ENCODE measurements at regions not wholly inside any gene's neighbourhood (a gene's known extent, or its start where the extent isn't known, plus 50 kb on each side); places are given as distances from the start of the nearest gene placed in this dataset.

DNA sequence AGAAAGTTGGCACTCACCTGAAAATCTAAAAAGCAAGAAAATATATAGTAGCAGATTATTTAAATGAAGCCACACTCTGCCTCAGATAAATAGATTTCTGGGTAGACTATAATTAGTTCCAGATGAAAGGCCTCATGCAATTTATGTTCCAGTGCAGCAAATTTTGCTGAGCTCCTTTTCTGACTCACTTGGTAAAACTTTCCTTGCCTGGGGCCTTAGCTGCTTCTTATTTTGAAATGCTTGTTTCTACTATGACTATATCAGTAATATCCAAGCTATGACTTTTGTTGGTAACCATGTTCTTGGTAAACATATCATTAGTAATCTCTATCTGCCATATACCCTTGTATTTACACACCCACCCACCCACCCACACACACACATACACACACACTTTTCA lies 961.8 kb downstream of the SH3BGRL start:
- TF ChIP-seq, protein P1, sequence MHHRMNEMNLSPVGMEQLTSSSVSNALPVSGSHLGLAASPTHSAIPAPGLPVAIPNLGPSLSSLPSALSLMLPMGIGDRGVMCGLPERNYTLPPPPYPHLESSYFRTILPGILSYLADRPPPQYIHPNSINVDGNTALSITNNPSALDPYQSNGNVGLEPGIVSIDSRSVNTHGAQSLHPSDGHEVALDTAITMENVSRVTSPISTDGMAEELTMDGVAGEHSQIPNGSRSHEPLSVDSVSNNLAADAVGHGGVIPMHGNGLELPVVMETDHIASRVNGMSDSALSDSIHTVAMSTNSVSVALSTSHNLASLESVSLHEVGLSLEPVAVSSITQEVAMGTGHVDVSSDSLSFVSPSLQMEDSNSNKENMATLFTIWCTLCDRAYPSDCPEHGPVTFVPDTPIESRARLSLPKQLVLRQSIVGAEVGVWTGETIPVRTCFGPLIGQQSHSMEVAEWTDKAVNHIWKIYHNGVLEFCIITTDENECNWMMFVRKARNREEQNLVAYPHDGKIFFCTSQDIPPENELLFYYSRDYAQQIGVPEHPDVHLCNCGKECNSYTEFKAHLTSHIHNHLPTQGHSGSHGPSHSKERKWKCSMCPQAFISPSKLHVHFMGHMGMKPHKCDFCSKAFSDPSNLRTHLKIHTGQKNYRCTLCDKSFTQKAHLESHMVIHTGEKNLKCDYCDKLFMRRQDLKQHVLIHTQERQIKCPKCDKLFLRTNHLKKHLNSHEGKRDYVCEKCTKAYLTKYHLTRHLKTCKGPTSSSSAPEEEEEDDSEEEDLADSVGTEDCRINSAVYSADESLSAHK (tag by site-specific recombination; IDR thresholded peaks at IDR 0.05) = no peak
- TF ChIP-seq, protein P2, sequence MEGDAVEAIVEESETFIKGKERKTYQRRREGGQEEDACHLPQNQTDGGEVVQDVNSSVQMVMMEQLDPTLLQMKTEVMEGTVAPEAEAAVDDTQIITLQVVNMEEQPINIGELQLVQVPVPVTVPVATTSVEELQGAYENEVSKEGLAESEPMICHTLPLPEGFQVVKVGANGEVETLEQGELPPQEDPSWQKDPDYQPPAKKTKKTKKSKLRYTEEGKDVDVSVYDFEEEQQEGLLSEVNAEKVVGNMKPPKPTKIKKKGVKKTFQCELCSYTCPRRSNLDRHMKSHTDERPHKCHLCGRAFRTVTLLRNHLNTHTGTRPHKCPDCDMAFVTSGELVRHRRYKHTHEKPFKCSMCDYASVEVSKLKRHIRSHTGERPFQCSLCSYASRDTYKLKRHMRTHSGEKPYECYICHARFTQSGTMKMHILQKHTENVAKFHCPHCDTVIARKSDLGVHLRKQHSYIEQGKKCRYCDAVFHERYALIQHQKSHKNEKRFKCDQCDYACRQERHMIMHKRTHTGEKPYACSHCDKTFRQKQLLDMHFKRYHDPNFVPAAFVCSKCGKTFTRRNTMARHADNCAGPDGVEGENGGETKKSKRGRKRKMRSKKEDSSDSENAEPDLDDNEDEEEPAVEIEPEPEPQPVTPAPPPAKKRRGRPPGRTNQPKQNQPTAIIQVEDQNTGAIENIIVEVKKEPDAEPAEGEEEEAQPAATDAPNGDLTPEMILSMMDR (tag by site-specific recombination; IDR thresholded peaks at IDR 0.05) = no peak
- no peak for TF ChIP-seq GLIS2 (tag by site-specific recombination; IDR thresholded peaks at IDR 0.05)
- no peak for TF ChIP-seq ZNF23 (tag by site-specific recombination; IDR thresholded peaks at IDR 0.05; ENCODE audit: borderline replicate concordance)
- TF ChIP-seq ZNF544 (tag by site-specific recombination; IDR thresholded peaks at IDR 0.05) = no peak
- TF ChIP-seq TCF7L2 (IDR thresholded peaks at IDR 0.05; ENCODE audit: borderline replicate concordance, low read depth, low read length) = no peak
- TF ChIP-seq, protein P3, sequence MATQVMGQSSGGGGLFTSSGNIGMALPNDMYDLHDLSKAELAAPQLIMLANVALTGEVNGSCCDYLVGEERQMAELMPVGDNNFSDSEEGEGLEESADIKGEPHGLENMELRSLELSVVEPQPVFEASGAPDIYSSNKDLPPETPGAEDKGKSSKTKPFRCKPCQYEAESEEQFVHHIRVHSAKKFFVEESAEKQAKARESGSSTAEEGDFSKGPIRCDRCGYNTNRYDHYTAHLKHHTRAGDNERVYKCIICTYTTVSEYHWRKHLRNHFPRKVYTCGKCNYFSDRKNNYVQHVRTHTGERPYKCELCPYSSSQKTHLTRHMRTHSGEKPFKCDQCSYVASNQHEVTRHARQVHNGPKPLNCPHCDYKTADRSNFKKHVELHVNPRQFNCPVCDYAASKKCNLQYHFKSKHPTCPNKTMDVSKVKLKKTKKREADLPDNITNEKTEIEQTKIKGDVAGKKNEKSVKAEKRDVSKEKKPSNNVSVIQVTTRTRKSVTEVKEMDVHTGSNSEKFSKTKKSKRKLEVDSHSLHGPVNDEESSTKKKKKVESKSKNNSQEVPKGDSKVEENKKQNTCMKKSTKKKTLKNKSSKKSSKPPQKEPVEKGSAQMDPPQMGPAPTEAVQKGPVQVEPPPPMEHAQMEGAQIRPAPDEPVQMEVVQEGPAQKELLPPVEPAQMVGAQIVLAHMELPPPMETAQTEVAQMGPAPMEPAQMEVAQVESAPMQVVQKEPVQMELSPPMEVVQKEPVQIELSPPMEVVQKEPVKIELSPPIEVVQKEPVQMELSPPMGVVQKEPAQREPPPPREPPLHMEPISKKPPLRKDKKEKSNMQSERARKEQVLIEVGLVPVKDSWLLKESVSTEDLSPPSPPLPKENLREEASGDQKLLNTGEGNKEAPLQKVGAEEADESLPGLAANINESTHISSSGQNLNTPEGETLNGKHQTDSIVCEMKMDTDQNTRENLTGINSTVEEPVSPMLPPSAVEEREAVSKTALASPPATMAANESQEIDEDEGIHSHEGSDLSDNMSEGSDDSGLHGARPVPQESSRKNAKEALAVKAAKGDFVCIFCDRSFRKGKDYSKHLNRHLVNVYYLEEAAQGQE (tag by site-specific recombination; IDR thresholded peaks at IDR 0.05) = no peak
- TF ChIP-seq ZNF768 (tag by site-specific recombination; IDR thresholded peaks at IDR 0.05) = no peak
- TF ChIP-seq ZNF629 (tag by site-specific recombination; IDR thresholded peaks at IDR 0.05) = no peak
- TF ChIP-seq WT1 (tag by site-specific recombination; IDR thresholded peaks at IDR 0.05) = no peak
- no peak for TF ChIP-seq GLIS1 (tag by site-specific recombination; IDR thresholded peaks at IDR 0.05)
- TF ChIP-seq ZNF391 (tag by site-specific recombination; IDR thresholded peaks at IDR 0.05; ENCODE audit: borderline replicate concordance, low read depth) = no peak
- TF ChIP-seq ZNF776 (tag by site-specific recombination; IDR thresholded peaks at IDR 0.05; ENCODE audit: borderline replicate concordance) = no peak
- TF ChIP-seq, protein P4, sequence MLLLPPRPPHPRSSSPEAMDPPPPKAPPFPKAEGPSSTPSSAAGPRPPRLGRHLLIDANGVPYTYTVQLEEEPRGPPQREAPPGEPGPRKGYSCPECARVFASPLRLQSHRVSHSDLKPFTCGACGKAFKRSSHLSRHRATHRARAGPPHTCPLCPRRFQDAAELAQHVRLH (tag by site-specific recombination; IDR thresholded peaks at IDR 0.05) = no peak

Measured in HEK293 (cell line).